Cardiac muscle cell (in vitro differentiated cells and primary cell): ENCODE measurements at regions not wholly inside any gene's neighbourhood (a gene's known extent, or its start where the extent isn't known, plus 50 kb on each side); places are given as distances from the start of the nearest gene placed in this dataset.

Experiments
- DNase-seq, 2 donors: peaks; one replicate each; pipeline versions ENCODE4 v3.0.0 to v3.0.0-alpha.2; 2010 to 2017; ENCODE audit warnings: low read depth in 1 of 2, low spot score in 1 of 2
- H3K27ac ChIP-seq: fragments of 200-600 bp; sonication (generic); 2 replicates; pipeline ENCODE4 v1.5.1; 2016
- H3K27me3 ChIP-seq: fragments of 200-600 bp; sonication (generic); 2 replicates; pipeline ENCODE4 v1.6.0; 2016; ENCODE audit warnings: control low read depth
- H3K36me3 ChIP-seq: fragments of 200-600 bp; sonication (generic); 2 replicates; pipeline ENCODE4 v1.5.1; 2016; ENCODE audit warnings: control low read depth
- H3K4me1 ChIP-seq: fragments of 200-600 bp; sonication (generic); 2 replicates; pipeline ENCODE4 v1.8.1; 2017; ENCODE audit warnings: low read depth, mild to moderate bottlenecking, mixed run types
- H3K4me3 ChIP-seq: fragments of 200-600 bp; sonication (generic); 2 replicates; pipeline ENCODE4 v1.5.1; 2016; ENCODE audit warnings: mild to moderate bottlenecking
- H3K9me3 ChIP-seq: fragments of 200-600 bp; sonication (generic); 2 replicates; pipeline ENCODE4 v1.5.1; 2017; ENCODE audit warnings: low read depth, mild to moderate bottlenecking, control low read depth
- TF ChIP-seq, protein P1 (sequence below): IDR thresholded peaks from 2 replicates; pipeline ENCODE4 v1.5.1; 2012; ENCODE audit warnings: low read depth, mild to moderate bottlenecking, low read length

DNA sequence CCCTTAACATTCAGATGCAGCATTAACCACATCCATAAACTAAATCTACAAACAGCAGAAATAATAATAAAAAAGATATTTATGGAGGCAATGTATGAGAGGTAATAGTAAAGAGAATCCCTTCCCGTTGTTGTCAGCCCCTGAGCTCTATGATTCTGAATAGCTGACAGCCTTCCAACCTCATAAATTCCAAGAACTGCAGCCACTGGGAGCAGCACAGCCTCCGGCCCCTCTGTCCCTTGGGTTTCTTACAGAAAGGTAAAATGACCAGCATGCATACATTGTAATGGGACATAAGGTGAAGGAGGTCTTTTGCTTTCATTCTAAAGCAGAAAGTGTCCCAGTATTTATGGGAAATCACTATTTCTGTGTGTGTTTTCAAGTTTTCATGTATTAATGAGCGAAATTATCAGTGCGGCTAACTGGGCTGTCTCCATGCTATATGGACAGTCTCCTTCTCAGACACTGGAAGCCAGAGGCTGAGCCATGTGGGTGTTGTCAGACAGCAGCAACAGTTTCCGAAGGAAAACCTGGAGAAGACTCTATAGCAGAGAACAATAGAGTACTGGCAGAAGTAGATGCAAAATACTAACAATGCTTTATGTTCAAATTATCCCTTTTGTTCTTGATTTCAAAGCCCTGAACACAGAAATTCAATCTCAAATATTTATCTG, 151.6 kb downstream of the LRRC30 start:
- H3K9me3 ChIP-seq, result no peaks in the 10 kb centered on the region
- no peaks in the 10 kb centered on the region for H3K4me1 ChIP-seq
- TF ChIP-seq, protein P1, sequence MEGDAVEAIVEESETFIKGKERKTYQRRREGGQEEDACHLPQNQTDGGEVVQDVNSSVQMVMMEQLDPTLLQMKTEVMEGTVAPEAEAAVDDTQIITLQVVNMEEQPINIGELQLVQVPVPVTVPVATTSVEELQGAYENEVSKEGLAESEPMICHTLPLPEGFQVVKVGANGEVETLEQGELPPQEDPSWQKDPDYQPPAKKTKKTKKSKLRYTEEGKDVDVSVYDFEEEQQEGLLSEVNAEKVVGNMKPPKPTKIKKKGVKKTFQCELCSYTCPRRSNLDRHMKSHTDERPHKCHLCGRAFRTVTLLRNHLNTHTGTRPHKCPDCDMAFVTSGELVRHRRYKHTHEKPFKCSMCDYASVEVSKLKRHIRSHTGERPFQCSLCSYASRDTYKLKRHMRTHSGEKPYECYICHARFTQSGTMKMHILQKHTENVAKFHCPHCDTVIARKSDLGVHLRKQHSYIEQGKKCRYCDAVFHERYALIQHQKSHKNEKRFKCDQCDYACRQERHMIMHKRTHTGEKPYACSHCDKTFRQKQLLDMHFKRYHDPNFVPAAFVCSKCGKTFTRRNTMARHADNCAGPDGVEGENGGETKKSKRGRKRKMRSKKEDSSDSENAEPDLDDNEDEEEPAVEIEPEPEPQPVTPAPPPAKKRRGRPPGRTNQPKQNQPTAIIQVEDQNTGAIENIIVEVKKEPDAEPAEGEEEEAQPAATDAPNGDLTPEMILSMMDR, result no peak
- no peak overlapping the region for H3K4me3 ChIP-seq
- H3K36me3 ChIP-seq, result no peaks in the 10 kb centered on the region
- H3K27me3 ChIP-seq, result no peaks in the 10 kb centered on the region
- no peak for DNase-seq
- no peak overlapping the region for H3K27ac ChIP-seq

DNA sequence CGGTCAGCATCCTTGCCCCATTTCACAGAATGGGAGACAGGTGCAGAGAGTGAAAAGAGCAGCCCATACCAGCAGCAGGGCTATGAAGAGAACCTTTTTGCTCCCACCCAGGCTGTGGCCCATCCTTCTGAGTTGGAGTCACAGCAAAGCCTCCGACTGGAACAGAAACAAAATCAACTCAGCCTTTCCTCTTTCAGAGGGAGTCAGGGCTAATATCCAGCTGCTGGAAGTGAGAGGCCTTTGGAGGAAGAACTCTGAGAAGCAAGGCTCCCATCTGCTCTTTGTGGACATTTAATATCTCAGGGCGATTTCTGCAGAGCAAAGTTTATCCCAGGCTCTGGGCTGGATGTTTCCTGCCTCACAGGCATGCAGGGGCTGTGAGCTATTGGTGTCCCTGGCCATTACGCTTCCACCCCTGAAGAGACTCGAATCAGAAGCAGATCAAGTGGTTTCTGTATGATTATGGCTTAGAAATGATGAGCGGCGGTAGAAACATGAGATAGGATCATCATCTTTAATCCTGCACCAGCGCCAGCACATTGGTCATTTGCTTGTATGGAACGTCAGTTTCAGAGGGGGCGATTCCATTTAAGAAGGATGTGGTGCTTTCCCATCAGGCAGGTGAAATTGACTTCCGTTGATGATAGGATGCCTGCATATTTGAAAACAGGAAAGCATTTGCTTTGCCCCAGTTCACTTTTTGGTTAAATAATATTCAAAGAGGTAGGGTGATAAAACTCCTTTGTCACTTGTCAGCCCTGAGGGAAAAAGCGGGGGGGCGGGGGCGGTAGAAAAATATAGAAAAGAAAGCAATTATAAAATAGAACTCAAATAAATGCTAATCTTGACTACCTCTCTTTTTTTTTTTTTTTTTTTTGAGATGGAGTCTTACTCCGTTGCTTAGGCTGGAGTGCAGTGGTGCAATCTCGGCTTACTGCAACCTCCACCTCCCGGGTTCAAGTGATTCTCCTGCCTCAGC, 152.4 kb downstream of the LRRC30 start:
- no peak for DNase-seq
- Histone ChIP-seq H3K9me3 (no peaks in the 10 kb centered on the region), H3K27me3 (no peaks in the 10 kb centered on the region), H3K4me1 (no peaks in the 10 kb centered on the region), H3K27ac (no peak overlapping the region), H3K36me3 (no peaks in the 10 kb centered on the region), H3K4me3 (no peak overlapping the region)
- TF ChIP-seq, protein P1, result no peak

DNA sequence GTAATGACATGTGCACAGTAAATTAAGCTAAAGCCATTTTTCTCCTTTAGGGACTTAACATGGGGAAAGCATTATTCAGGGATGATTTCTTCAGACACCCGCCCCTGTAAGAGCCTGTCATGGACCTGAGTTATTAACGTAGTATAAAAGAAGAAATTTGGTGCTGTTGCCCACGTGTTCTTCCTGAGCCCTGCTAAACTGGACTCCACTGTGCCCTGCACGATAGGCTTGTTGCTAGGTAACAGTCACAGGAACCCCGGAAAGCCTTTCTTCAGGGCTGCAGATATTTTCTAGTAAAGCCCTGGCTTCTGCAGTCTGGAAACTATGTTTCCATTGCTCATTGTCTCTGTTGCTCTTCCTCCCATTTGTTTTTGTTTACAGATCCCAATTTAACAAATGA, 157.9 kb downstream of the LRRC30 start:
- no peaks in the 10 kb centered on the region for H3K36me3 ChIP-seq
- no peaks in the 10 kb centered on the region for H3K4me1 ChIP-seq
- H3K27ac ChIP-seq, result no peak overlapping the region
- no peaks in the 10 kb centered on the region for H3K27me3 ChIP-seq
- H3K9me3 ChIP-seq, result no peaks in the 10 kb centered on the region
- H3K4me3 ChIP-seq, result no peak overlapping the region
- TF ChIP-seq, protein P1, result no peak
- DNase-seq, result no peak

DNA sequence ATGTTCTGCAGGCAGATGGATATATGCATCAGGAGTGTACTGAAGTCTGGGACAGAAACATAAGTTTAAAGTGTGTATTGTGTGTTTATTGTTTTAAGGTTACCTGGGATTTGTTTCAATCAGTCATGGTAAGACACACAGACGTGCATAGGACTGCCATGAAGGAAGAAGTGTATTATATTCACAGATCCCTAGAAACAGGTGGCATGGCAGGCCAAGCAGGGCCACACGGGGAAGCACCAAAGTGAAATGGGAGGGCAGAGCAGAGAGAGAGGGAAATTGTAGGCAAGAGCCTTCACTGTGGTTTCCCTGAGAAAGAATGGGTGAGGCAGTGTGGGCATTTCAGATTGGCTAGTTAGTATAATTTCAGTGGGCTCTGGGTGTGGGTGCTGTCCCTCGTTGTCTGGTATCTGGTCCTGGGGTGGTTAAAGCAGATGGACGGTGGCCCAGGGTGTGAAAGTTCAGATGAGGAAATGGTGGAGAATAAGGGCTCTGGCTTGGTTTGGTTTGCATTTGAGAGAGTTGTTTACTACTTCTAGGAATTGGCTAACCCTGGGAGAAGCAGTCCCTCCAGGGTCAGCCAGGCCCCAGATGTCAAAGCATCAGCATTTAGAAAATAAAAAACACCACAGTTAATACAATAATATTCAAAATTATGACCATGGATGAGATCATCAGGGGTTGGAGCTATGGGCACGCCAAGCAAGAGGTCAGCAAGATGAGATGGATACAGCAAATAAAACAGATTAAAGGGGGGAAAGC, 160.0 kb downstream of the LRRC30 start:
- no peaks in the 10 kb centered on the region for H3K4me1 ChIP-seq
- no peaks in the 10 kb centered on the region for H3K36me3 ChIP-seq
- H3K9me3 ChIP-seq, result no peaks in the 10 kb centered on the region
- no peak for DNase-seq
- H3K4me3 ChIP-seq, result no peak overlapping the region
- no peak overlapping the region for H3K27ac ChIP-seq
- TF ChIP-seq, protein P1, result no peak
- H3K27me3 ChIP-seq, result no peaks in the 10 kb centered on the region

DNA sequence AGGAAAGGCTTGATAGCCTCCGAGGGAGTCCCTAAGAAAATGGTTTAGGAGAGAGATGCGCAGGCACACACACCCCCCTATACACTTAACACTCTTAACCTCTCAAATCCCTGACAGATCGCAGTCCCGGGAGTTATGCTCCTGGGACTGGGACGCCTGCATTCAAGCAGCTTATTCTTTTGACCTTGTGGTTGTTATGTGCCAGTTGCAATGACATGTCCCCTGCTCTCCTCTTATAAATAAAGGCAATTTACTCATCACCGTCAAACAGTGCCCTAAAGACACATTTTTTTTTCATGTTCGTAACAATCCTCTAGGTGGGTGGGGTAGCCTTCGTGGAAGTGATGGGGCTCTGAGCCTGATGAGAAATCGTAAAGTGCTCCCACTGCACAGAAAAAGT, 162.2 kb downstream of the LRRC30 start:
- H3K4me1 ChIP-seq, result no peaks in the 10 kb centered on the region
- H3K4me3 ChIP-seq, result no peak overlapping the region
- TF ChIP-seq, protein P1, result no peak
- no peaks in the 10 kb centered on the region for H3K27me3 ChIP-seq
- no peaks in the 10 kb centered on the region for H3K9me3 ChIP-seq
- DNase-seq, result no peak
- no peaks in the 10 kb centered on the region for H3K36me3 ChIP-seq
- no peak overlapping the region for H3K27ac ChIP-seq
